ENCODE measurements at regions not wholly inside any gene's neighbourhood (a gene's known extent, or its start where the extent isn't known, plus 50 kb on each side); places are given as distances from the start of the nearest gene placed in this dataset.

DNA sequence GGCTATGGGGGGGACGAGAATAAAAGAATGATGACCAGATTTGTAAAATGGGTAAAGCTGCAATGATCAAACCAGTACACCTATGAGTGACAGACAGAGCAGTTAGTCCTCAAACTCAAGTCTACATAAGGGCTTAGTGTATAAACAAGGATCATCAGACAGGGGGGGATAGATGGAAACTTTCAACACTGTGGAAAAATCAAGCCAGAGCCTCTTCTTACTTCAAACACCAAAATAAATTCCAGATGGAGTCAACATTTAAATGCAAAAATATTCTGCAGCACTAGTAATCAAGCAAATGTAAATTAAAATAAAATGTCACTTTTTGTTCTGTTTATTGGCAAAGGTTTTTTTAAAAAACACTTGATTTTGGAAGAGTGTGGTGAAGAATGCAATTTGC is 205.9 kb upstream of the RGMA start:
- DNase-seq: no peak

DNA sequence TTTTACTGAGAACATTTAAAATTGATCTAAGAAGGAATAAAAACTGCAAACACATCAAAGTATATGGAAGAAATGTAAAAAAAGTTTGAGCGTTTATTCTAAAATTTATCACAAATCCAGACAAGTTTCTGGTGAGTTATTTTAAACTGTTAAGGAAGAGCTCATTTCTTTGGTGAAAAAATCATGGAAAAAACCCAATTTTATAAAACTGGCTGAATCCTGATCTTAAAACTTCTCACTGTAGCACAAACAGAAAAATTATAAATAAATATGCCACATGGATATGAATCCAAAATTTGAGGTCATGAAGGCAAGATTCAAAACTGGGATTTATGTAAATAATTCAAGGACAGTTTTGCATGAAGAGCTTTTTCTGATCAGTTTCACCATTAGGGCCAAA is 205.1 kb upstream of the RGMA start:
- DNase-seq: no peak

DNA sequence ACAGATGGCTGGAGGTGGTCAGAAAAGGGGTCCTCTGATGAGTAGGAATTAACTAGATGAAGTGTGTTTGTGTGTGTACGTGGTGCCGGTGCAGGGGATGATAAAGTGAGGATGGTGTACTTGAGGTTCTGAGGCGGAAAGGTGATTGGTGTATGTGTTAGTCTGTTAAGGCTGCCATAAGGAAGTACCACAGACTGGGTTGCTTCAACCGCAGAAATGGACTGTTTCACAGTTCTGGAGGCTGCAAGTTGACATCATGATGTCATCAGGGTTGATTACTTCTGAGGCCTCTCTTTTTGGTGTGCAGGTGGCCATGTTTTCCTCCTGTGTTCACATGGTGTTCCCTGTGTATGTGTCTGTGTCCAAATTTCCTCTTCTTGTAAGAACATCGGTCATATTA is 202.4 kb upstream of the RGMA start:
- no peak for DNase-seq

DNA sequence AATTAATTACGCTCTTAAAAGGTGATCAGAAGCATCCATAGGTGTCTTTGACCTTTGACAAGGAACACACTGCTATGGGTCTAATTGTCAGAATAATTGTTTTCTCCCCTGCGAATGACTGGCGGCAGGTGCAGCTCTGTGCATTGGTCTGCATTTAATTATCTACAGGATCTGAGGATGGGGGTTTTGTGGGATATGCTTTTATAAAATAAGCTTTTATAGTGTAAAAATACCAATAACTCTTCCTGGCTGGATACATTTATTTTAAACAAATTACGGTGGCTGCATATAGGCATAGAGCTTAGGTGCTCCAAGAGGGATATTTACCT is 201.6 kb upstream of the RGMA start:
- DNase-seq: no peak

DNA sequence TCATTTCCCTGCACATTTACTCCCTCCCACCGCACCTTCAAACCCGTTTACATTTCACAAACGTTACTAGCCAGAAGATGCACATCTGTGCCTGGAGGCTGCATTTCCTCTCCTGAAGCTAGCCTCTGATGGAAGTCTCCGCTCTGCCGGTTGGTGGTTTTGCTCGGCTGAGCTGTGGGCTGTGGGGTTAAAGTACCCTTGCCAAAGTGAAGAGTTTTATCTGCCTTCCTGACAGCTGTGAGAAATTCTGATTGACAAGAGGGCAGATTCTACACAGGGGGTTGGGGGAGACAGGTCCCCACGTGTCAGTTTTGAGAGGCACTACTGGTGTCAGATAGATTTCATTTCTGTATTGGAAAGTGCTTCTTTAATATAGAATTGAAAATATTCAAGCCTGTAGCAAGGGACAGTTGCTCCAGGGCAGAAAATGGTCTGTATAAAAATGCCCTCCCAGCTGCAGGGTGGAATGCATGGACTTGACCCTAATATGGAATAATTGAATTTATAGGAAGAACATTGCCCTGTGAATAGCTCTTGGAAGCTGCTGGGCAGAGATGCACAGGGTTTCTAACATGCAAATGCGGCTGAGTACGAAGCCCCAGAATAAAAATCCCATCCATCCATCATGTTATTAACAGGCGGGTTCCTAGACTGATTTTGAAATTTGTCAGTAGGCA is 201.1 kb upstream of the RGMA start:
- DNase-seq: no peak

DNA sequence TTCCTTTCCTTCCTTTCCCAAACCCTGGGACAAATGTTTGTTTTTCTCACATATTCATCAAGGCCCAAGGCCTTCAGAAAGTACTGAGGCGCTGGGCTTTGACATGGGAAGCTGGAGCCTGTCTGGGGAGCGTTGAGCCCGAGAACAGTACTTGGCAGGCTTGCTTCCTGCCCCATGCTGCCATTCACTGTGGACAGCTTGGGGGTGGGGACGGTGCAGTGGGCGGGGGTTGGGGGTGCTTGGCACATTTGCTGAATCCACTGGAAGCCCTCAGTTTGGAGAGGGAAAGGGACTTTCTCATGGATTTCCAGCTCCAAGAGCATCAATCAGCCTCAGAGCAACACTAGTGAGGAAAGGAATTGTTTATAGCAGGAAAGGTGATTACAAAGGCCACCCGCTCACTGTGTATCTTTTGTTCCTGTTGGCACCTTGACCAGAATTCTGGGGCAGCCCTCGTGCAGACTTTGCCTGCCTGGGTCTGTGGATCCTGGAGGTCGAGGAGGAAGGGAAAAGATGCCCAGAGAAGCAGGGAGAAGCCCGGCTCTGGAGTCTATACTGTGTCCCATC is 199.8 kb upstream of the RGMA start:
- no peak for DNase-seq

DNA sequence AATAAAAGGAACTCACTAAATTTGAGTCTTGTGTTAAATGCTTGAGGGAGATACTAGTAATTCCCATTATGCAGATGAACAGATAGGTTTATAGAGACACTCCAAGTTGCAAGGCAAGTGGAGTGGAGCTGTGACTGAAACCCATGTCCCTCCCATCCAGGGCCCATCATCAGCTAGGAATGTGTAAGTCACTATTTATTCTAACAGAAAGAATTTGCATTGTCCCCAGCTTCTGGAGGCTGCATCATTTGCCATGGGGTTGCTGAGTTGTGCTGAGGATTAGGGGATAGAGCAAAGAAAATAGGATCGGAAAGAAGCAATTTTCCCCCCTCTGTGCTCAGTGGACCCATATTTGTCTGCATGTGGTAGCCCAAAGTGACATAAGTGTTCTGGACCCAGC is 197.4 kb upstream of the RGMA start:
- no peak for DNase-seq

DNA sequence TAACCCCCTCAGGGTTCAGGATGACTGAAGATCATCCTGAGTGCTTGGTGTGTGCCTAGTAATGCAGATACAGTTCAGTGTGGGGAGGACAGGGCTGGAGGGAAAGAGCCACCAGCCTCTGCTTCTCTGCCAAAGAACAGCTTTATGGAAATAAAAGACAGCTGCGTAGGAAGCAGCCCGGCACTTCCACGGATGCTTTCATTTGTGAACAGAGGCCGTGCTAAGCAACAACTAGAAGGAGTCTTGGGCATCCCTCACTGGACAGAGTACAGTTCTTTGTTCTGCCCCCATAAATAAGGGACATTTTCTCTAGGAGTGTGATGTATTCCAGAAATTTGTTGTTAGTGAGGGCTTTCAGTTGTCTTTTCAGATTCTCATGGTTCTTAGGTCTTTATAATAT is 194.8 kb upstream of the RGMA start:
- DNase-seq: no peak

DNA sequence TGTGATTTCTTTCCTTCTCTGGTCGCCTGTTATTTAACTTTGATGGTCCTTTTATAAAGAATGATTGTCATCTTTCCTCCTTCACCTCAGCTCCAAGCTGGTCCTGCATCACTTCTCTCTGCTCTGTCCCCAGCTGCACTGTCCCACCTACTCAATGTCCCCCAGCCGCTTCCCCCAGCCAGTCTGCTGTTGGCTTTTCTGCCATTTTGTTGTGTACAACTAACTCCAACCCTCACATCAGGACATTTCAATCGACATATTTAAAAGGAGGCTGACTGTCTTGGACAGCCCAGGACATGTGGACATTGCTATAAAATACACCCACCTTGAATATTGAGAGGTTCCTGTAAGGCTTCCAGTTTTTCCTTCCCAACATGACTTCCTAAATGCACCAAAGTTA is 193.8 kb upstream of the RGMA start:
- no peak for DNase-seq

DNA sequence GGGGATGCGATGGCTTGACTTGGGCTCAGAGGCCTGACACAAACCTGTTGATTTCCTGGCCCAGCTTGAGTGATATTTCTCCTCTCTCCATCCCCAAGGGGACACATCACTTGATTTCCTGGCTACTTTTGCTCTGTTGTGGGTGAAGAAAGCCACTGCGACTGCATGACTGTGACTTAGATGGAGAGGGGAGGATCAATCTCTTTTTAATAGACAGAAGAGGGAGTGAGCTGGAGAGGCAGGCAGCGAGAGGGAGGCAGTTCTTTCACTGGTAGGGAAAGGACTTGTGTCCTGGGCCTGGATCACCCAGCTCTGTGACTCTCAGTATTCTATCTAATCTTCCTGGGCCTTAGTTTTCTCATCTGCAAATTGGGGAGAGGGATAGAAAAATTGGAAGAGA is 189.8 kb upstream of the RGMA start:
- no peak for DNase-seq

DNA sequence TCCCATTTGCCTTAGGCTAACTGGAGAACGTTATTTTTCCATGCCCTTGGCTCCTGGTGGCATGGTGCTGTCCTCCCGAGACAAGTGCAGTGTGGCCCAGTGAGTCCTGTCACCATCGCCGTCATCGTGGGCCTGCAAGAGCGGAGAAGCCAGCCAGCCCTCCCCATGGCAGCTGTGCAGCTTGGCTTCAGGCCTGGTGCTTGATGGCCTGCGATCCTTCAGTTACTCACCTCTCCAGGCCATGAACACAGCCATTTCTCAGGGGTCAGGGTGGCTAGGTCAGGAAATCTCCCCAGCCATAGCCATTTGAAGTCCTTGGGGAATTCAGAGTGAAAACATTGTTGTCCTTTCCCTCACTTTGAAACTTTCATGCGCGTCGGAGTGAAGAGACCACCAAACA is 189.0 kb upstream of the RGMA start:
- DNase-seq: no peak

DNA sequence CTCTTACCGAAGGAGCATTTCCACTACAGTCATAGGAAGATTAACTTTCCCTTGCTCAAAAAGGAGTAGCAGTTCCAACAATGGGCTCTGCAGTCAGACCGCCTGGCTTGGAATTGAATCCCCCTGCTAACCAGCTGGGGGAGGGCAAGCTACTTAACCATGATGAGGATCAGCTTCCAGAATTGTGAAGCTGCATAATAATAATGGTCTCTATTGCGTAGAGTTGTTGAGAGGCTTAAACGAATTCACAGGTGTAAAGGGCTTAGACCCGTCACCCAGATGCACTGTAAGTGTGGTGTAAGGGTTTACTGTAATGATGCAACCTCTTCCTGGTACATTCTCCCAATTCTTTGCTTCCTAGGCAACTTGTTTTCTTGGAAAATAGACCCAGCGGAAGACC is 185.2 kb upstream of the RGMA start:
- DNase-seq: no peak

DNA sequence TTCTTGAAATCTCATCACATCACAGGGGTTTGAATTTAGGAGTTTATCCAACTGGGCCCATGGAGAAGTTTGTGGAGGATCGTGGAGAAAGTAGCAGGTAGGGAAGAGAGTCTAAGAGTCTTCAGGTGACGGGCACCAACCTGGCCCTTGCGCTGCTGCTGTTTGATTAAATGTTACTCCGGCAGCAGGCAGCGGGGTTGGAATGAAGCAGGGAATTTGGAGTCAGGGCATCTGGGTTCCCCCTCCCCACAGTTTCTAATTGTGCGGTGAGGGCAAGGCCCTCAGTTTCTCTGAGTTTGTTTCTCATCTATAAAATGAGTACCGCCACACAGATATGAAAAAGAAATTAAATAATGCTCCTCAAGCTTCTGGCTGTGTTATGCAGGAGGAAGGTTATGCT is 182.9 kb upstream of the RGMA start:
- DNase-seq: no peak

DNA sequence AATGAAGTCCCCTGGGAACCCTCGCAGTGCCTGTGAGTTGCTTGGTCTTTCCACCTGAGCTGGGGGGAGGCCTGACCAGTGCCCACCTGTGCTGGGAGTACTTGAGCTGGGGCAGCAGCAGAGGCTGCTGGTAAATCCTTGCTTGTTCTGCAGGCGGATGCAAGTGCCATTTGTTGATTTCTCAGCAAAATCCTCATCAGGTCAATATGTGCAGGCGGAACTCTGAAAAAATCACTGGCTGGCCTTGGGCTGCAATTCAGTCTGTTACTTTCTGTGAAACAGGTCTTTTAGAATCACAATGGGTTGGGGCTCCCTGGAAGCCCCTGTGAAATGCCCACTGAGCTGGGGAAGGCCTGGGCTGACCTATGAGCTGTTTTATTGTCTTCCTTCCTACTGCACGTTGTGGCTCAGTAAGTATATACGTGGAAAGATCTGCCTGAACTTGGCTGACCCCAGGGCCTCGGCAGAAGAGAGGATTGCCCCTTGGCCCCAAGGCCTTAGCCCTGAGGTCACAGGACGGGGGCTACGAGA is 182.0 kb upstream of the RGMA start:
- no peak for DNase-seq

DNA sequence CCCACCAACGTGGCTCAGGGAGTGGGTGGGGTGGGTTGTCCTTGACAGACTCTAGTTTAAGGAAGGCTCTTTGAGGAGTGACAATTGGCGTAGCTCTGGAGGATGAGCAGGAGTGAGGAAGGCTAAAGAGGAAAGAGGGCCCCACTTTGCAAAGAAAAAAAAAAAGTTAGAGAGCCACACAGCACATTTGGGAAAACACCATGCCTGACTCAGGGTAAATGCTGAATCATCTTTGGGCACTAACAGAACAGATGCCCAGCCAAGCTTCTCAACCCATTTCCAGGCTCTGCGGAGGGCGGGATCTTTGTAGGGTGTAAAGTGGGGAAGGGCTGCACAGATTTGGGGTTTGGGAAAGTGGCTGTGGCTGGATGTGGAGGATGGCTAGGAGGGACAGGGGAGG is 179.1 kb upstream of the RGMA start:
- DNase-seq: no peak

DNA sequence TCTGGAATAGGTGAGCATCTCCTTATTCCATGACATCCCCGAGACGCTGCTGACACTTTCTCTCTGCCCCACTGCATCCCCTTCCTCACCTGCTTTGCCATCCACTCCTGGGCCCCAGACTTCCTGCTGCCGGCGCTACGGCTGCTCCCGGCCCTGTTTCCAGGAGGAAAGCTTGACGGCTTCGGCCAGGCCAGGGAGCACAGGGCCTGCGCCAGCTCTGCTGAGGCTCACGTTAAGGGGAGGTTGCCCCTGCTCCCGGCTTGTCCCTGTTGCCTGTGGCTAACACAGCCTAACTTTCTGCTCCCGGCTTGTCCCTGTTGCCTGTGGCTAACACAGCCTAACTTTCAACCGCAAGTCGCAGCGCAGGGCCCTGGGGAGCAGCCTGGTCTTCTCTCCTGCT is 177.3 kb upstream of the RGMA start:
- DNase-seq: no peak

DNA sequence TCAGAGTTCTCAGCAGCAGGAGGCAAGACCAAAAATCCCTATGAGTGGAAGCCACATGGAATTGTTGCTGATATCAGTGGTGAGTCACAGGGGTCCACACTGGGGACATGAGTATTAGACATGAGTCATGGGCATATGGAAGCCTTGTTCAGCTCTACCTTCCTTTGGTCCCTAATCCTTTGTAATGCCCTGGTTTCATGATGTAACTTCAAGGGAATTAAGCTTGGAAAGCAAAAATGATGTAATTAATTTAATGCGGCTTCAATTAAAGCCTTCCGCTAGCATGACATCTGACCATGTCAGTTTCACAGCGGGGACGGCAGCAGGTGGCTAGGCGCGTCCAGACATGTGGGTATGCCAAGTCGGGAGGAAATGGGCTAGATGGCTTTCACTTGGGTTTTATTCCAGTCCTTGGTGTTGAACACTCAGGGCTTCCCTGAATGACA is 176.1 kb upstream of the RGMA start:
- DNase-seq: no peak

DNA sequence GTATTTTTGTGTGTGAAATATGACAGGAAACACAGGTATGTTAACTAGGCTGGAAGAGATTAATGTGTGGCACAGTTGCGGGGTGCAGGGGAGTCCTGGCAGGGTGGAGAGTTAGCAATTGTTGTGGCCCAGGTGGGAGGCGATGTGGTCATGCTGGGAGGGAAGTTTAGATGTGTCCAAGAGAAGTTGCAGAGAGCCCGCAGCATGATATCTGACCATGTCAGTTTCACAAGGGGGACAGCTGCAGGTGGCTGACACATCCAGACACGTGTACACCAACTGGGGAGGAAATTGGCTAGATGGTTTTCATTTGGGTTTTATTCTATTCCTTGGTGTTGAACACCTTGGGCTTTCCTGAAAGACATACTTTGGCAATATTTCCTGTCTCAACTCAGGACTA is 172.8 kb upstream of the RGMA start:
- no peak for DNase-seq

DNA sequence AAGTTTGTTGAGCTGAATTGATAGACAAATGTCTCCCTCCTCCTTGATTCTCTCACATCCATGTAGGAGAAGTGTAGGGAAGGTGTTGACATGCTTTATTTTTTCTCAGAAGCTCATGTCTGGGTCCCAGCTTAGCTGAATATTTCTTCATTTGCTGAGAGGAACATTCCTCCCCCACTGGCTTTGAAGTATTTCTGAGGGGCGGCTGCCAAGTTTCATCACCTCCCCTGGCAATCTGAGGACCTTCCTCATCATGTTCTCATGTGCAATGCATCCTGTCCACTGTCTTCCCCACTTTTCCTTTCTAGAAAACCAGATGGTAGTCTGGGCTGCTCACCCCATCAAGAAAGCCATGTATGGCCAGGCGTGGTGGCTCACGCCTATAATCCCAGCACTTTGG is 168.9 kb upstream of the RGMA start:
- no peak for DNase-seq

DNA sequence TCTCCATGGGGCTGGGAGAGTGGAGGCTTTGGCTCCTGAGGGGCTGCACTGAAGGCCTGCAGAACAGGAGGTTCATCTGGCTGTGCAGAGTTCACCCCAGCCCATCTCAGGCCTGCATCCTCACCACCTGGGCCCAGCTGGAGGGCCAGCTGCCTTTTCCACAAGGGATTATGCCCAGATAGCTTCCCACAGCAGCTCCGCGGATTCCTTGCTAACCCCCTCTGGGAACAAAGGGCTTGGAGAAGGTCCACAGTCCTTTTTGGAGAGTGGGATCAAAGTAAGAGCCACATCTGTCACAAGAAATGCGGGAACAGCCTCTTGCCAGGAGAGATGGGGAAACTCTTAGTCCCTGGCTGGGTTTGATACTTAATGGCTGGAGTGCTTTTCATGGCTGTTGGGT is 164.7 kb upstream of the RGMA start:
- DNase-seq: no peak

DNA sequence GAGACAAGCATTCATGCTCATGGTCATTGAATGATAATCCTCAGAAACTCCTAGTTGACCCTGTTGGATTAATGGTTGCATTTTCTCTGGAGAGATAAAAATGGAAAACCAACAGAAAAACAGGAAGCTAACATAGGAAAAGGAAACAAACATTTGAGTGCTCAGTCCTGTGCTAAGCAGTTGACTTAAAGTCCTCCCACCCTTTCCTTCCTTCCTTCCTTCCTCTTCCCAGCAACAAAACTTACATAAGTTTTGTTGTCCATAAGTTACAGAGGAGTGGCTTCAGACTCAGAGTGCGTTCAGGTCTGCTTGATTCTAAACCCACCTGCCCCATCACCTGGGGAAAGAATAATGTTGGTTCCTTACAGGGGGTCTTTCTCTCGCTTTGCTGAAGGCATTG is 163.8 kb upstream of the RGMA start:
- no peak for DNase-seq

DNA sequence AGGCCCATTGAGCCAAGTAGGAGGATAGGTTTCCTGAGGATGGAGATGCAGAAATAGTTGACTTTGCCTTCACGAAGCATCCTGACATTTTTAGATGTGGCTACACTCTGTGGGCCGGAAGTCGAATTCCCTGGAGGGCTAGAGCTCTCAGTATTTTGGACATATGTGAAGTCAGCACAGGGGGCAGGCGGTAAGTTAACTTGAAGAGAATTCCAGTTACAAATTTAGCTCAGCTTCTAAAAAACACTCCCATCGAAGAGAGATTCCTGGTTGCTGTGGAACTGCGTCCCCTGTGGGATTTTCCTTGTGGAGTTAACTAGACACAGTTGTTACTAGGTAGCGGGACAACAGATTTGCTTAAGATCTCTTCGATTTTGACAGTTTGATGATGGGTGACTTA is 161.9 kb upstream of the RGMA start:
- no peak for DNase-seq

DNA sequence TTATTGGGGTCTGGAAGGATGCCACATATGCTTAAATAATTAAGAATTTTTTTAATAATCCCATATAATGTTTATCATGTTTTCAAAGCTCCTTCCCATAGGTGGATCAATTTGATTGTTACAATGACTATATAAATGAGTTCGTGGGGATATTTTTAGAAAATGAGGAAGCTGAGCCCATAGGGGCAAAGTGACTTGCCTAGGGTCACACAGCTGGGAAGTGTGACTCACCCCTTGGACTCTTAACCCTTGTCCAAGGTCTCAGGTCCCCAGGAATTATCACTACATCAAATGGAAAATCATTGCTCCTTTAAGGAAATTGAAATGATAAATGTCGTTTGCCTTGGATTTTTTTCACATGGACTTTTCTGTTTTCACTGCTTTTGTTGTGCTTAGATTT is 161.2 kb upstream of the RGMA start:
- no peak for DNase-seq

DNA sequence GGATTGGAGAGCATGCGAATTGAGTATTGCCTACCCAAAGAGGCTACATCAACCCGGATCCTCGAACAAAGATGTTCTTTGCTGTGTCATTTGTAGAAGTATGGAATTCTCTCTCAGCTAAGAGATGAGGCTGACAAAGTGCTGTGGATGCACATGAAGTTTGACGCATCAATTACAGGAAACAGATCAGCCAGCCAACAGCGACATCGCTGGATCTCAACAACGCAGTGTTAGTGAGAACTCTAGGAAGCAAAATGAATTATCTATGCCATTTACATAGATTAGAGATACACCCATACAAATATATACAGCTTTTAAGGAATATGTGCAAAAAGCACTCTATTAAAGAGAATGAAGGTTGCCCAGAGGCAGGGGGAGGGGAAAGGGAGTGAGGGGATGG is 160.6 kb upstream of the RGMA start:
- DNase-seq: no peak

DNA sequence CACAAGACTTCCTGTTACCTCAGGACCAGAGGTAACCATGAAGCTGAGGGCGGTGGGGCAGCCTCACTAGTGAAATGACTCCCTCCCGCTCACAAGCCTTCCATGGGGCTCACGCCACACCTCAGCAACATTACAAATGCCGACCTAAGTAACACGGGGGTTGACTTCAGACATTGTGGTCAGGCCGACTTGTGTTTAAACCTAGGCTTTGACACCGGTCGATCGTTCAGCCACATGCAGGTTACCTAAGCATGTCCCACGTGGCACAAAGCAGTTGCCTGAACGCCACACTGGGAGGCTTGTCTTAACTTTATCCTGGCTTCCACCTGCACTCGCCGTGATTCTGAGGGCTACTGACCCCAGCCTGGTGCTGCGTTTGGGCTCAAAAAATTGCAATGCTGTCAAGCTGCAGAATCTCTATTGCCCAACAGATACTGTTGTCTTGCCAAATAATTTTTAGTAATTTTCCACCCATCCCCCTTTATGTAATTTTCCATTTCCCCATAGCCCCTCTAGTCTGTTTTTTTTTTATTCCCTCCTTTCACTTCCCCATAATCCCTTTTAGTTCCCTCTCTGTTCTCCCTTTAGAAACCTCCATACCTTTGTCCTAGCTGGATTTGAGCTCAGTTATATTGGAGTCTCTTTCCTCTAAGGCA is 158.6 kb upstream of the RGMA start:
- DNase-seq: no peak

Data from NCI-H2227 treated with DMSO at 0.1 percent for 48 hours (cell line).